ENCODE measurements at regions not wholly inside any gene's neighbourhood (a gene's known extent, or its start where the extent isn't known, plus 50 kb on each side); places are given as distances from the start of the nearest gene placed in this dataset.

- no peak overlapping the region for H3K4me2 ChIP-seq (ENCODE audit: low read length)
- no peak overlapping the region for H3K27ac ChIP-seq (ENCODE audit: low read depth, low read length)
- Mint-ChIP-seq H3K36me3 (ENCODE audit: low read depth, unreplicated experiment) (no peaks in the 10 kb centered on the region), H3K27ac (ENCODE audit: unreplicated experiment) (no peak overlapping the region), H3K27me3 (ENCODE audit: low read depth, unreplicated experiment) (no peaks in the 10 kb centered on the region), H3K4me3 (ENCODE audit: unreplicated experiment) (no peak overlapping the region), H3K4me1 (ENCODE audit: low read depth, unreplicated experiment) (no peaks in the 10 kb centered on the region), H3K9me3 (ENCODE audit: unreplicated experiment) (no peaks in the 10 kb centered on the region)
- H3K4me1 ChIP-seq (ENCODE audit: insufficient read depth, low read length), result no peaks in the 10 kb centered on the region
- H3K9ac ChIP-seq (ENCODE audit: low read length), result no peak overlapping the region
- no peaks in the 10 kb centered on the region for H3K9me3 ChIP-seq (ENCODE audit: insufficient read depth, low read depth, low read length)
- DNase-seq (ENCODE audit: low read depth) (no peak), FAIRE-seq (no peak)
- H3K79me2 ChIP-seq (ENCODE audit: insufficient read depth, low read length), result no peaks in the 10 kb centered on the region
- no peaks in the 10 kb centered on the region for H4K20me1 ChIP-seq (ENCODE audit: insufficient read depth, low read length)
- H3K27me3 ChIP-seq (ENCODE audit: insufficient read depth, low read length), result no peaks in the 10 kb centered on the region
- no peak overlapping the region for H2AFZ ChIP-seq (ENCODE audit: low read depth, low read length)
- no peak for TF ChIP-seq CTCF (IDR thresholded peaks at IDR 0.05; ENCODE audit: insufficient read depth, low read depth, low read length)
- no peak for TF ChIP-seq EZH2 (IDR thresholded peaks at IDR 0.05; ENCODE audit: insufficient read depth, low read length)
- H3K36me3 ChIP-seq (ENCODE audit: insufficient read depth, low read length), result no peaks in the 10 kb centered on the region
- no peak overlapping the region for H3K4me3 ChIP-seq (ENCODE audit: insufficient read depth, low read depth, low read length)
Measured at GRCh38 chr4:93894995-93895394, 66.4 kb downstream of the ATOH1 start.

GRCh38 chr4:93896516-93896915 is 68.0 kb downstream of the ATOH1 start:
- no peaks in the 10 kb centered on the region for H3K4me1 Mint-ChIP-seq (ENCODE audit: low read depth, unreplicated experiment)
- no peak overlapping the region for H3K4me2 ChIP-seq (ENCODE audit: low read length)
- FAIRE-seq (no peak), DNase-seq (ENCODE audit: low read depth) (no peak)
- peaks cover 1% of the 10 kb centered on the region for H3K27me3 Mint-ChIP-seq (ENCODE audit: low read depth, unreplicated experiment)
- no peaks in the 10 kb centered on the region for H3K36me3 Mint-ChIP-seq (ENCODE audit: low read depth, unreplicated experiment)
- H3K9ac ChIP-seq (ENCODE audit: low read length), result no peak overlapping the region
- H3K9me3 ChIP-seq (ENCODE audit: insufficient read depth, low read depth, low read length), result no peaks in the 10 kb centered on the region
- H3K27me3 ChIP-seq (ENCODE audit: insufficient read depth, low read length), result no peaks in the 10 kb centered on the region
- no peak overlapping the region for H3K27ac Mint-ChIP-seq (ENCODE audit: unreplicated experiment)
- no peaks in the 10 kb centered on the region for H3K36me3 ChIP-seq (ENCODE audit: insufficient read depth, low read length)
- H4K20me1 ChIP-seq (ENCODE audit: insufficient read depth, low read length), result no peaks in the 10 kb centered on the region
- no peak overlapping the region for H3K4me3 ChIP-seq (ENCODE audit: insufficient read depth, low read depth, low read length)
- no peaks in the 10 kb centered on the region for H3K79me2 ChIP-seq (ENCODE audit: insufficient read depth, low read length)
- no peaks in the 10 kb centered on the region for H3K4me1 ChIP-seq (ENCODE audit: insufficient read depth, low read length)
- H3K4me3 Mint-ChIP-seq (ENCODE audit: unreplicated experiment), result no peak overlapping the region
- TF ChIP-seq EZH2 (IDR thresholded peaks at IDR 0.05; ENCODE audit: insufficient read depth, low read length), result no peak
- no peak for TF ChIP-seq CTCF (IDR thresholded peaks at IDR 0.05; ENCODE audit: insufficient read depth, low read depth, low read length)
- no peak overlapping the region for H2AFZ ChIP-seq (ENCODE audit: low read depth, low read length)
- H3K27ac ChIP-seq (ENCODE audit: low read depth, low read length), result no peak overlapping the region
- H3K9me3 Mint-ChIP-seq (ENCODE audit: unreplicated experiment), result no peaks in the 10 kb centered on the region

DNA sequence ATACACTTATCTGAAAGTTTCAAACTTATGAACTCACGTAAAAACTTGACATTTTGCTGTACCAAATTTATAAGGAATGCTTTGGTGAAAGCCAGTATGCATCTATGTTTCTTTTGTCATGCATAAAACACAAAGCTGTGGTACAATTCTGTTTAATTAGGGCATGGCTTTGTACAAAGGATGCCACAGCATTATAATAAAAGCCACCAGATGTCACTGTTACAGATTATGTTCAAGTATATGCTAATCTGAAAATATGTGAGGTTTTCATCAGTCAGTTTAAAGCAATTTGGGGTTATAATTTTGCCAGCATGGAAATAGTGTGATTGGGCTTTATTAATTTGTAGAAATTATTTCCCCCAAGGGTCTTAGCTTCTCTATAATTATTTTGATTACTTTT is 69.0 kb downstream of the ATOH1 start:
- Mint-ChIP-seq H3K9me3 (ENCODE audit: unreplicated experiment) (no peaks in the 10 kb centered on the region), H3K4me1 (ENCODE audit: low read depth, unreplicated experiment) (no peaks in the 10 kb centered on the region), H3K27ac (ENCODE audit: unreplicated experiment) (no peak overlapping the region), H3K4me3 (ENCODE audit: unreplicated experiment) (no peak overlapping the region), H3K36me3 (ENCODE audit: low read depth, unreplicated experiment) (no peaks in the 10 kb centered on the region), H3K27me3 (ENCODE audit: low read depth, unreplicated experiment) (peaks cover 1% of the 10 kb centered on the region)
- Histone ChIP-seq H2AFZ (ENCODE audit: low read depth, low read length) (no peak overlapping the region), H4K20me1 (ENCODE audit: insufficient read depth, low read length) (no peaks in the 10 kb centered on the region), H3K4me2 (ENCODE audit: low read length) (no peak overlapping the region), H3K9ac (ENCODE audit: low read length) (no peak overlapping the region), H3K9me3 (ENCODE audit: insufficient read depth, low read depth, low read length) (no peaks in the 10 kb centered on the region), H3K4me3 (ENCODE audit: insufficient read depth, low read depth, low read length) (no peak overlapping the region), H3K36me3 (ENCODE audit: insufficient read depth, low read length) (no peaks in the 10 kb centered on the region), H3K4me1 (ENCODE audit: insufficient read depth, low read length) (no peaks in the 10 kb centered on the region), H3K79me2 (ENCODE audit: insufficient read depth, low read length) (no peaks in the 10 kb centered on the region), H3K27me3 (ENCODE audit: insufficient read depth, low read length) (no peaks in the 10 kb centered on the region), H3K27ac (ENCODE audit: low read depth, low read length) (no peak overlapping the region)
- DNase-seq (ENCODE audit: low read depth) (no peak), FAIRE-seq (no peak)
- TF ChIP-seq CTCF (IDR thresholded peaks at IDR 0.05; ENCODE audit: insufficient read depth, low read depth, low read length) (peak; percentile 30), EZH2 (IDR thresholded peaks at IDR 0.05; ENCODE audit: insufficient read depth, low read length) (no peak)
